GM19324 (cell line): ENCODE measurements at regions not wholly inside any gene's neighbourhood (a gene's known extent, or its start where the extent isn't known, plus 50 kb on each side); places are given as distances from the start of the nearest gene placed in this dataset.

ENCODE experiments used
- ATAC-seq: cut with Tn5 transposase; IDR thresholded peaks from one replicate; pipeline ENCODE4 v1.9.1; 2021; ENCODE audit warnings: mild to moderate bottlenecking, moderate library complexity; ENCODE audit not compliant: unreplicated experiment, low FRiP score

- no peak for ATAC-seq
Observed at GRCh38 chr3:72594615-72595215, 253.5 kb downstream of the SHQ1 start.

- ATAC-seq = no peak
Observed at GRCh38 chr3:72593881-72594397, 254.3 kb downstream of the SHQ1 start.

- no peak for ATAC-seq
Observed at GRCh38 chr3:72591522-72592421, 256.5 kb downstream of the SHQ1 start.

- ATAC-seq = no peak
Observed at GRCh38 chr3:72590732-72591221, 257.5 kb downstream of the SHQ1 start.

GRCh38 chr3:72587282-72587681, 261.0 kb downstream of the SHQ1 start:
- ATAC-seq = no peak

- no peak for ATAC-seq
Observed at GRCh38 chr3:72586694-72587093, 261.6 kb downstream of the SHQ1 start.

GRCh38 chr3:72585966-72586365, 262.3 kb downstream of the SHQ1 start:
- ATAC-seq = no peak

- no peak for ATAC-seq
Observed at GRCh38 chr3:72584262-72584661, 264.0 kb downstream of the SHQ1 start.

- ATAC-seq = no peak
Observed at GRCh38 chr3:72582963-72583362, 265.3 kb downstream of the SHQ1 start.

- peak; percentile 82 for ATAC-seq
Observed at GRCh38 chr3:72582211-72582878, 265.9 kb downstream of the SHQ1 start.

GRCh38 chr3:72580900-72581299, 267.3 kb downstream of the SHQ1 start:
- ATAC-seq = no peak

- ATAC-seq = no peak
Observed at GRCh38 chr3:72580246-72580756, 267.9 kb downstream of the SHQ1 start.

GRCh38 chr3:72579581-72580245, 268.5 kb downstream of the SHQ1 start:
- ATAC-seq = no peak

- no peak for ATAC-seq
Observed at GRCh38 chr3:72579191-72579580, 269.1 kb downstream of the SHQ1 start.

- ATAC-seq = no peak
Observed at GRCh38 chr3:72577190-72577589, 271.1 kb downstream of the SHQ1 start.

GRCh38 chr3:72576563-72576962, 271.7 kb downstream of the SHQ1 start:
- no peak for ATAC-seq

- ATAC-seq = no peak
Observed at GRCh38 chr3:72574144-72574543, 274.1 kb downstream of the SHQ1 start.

GRCh38 chr3:72573051-72573450, 275.2 kb downstream of the SHQ1 start:
- no peak for ATAC-seq

- ATAC-seq = no peak
Observed at GRCh38 chr3:72572489-72573007, 275.7 kb downstream of the SHQ1 start.

- no peak for ATAC-seq
Observed at GRCh38 chr3:72571638-72572114, 276.6 kb downstream of the SHQ1 start.
